Hematopoietic multipotent progenitor cell (in vitro differentiated cells): ENCODE measurements at regions not wholly inside any gene's neighbourhood (a gene's known extent, or its start where the extent isn't known, plus 50 kb on each side); places are given as distances from the start of the nearest gene placed in this dataset.
A peak's percentile ranks its signal among the peaks of the same experiment; 100 is the strongest.

Experiments
- DNase-seq, 3 donors: peaks; one replicate each; pipeline ENCODE4 v3.0.0-alpha.2; 2011 to 2015; ENCODE audit warnings: low read depth in 2 of 3, low spot score in 2 of 3

- no peak for DNase-seq
These were observed 960.2 kb downstream of the TUSC7 start for GRCh38 chr3:117669774-117670173.

- DNase-seq: no peak
These were observed 962.2 kb downstream of the TUSC7 start for GRCh38 chr3:117671722-117672318.

GRCh38 chr3:117674321-117674720, 964.7 kb downstream of the TUSC7 start:
- DNase-seq: no peak

- DNase-seq: no peak
These were observed 972.0 kb downstream of the TUSC7 start for GRCh38 chr3:117681619-117682018.

GRCh38 chr3:117687096-117687495, 977.5 kb downstream of the TUSC7 start:
- no peak for DNase-seq

- DNase-seq: no peak
These were observed 979.0 kb downstream of the TUSC7 start for GRCh38 chr3:117688583-117688982.

GRCh38 chr3:117691526-117691925, 981.9 kb downstream of the TUSC7 start:
- no peak for DNase-seq

GRCh38 chr3:117692416-117692995, 982.9 kb downstream of the TUSC7 start:
- no peak for DNase-seq

- no peak for DNase-seq
These were observed 985.7 kb downstream of the TUSC7 start for GRCh38 chr3:117695321-117695720.

GRCh38 chr3:117695871-117696645, 986.5 kb downstream of the TUSC7 start:
- no peak for DNase-seq

- no peak for DNase-seq
These were observed 987.4 kb downstream of the TUSC7 start for GRCh38 chr3:117696851-117697407.

GRCh38 chr3:117699058-117699457, 989.5 kb downstream of the TUSC7 start:
- no peak for DNase-seq

GRCh38 chr3:117700573-117701360, 991.2 kb downstream of the TUSC7 start:
- no peak for DNase-seq

GRCh38 chr3:117705011-117705410, 995.4 kb downstream of the TUSC7 start:
- no peak for DNase-seq

GRCh38 chr3:117706037-117706436, 996.5 kb downstream of the TUSC7 start:
- DNase-seq: no peak

- no peak for DNase-seq
These were observed 997.2 kb downstream of the TUSC7 start for GRCh38 chr3:117706756-117707155.

- no peak for DNase-seq
These were observed 999.0 kb downstream of the TUSC7 start for GRCh38 chr3:117708601-117709000.

- DNase-seq: no peak
These were observed 999.5 kb downstream of the TUSC7 start for GRCh38 chr3:117709108-117709507.

- no peak for DNase-seq
These were observed 1000.9 kb downstream of the TUSC7 start for GRCh38 chr3:117710501-117710900.

GRCh38 chr3:117719316-117719926, 1009.8 kb downstream of the TUSC7 start:
- DNase-seq: peak in 2 of 3 donors; percentile 1 to 39

- DNase-seq: no peak
These were observed 1012.3 kb downstream of the TUSC7 start for GRCh38 chr3:117721866-117722265.
